Stimulated activated CD4-positive, alpha-beta T cell treated with anti-CD3 and anti-CD28 coated beads, Interleukin-15, amount 100 ng/mL, for 1 hour (primary cell): ENCODE measurements at regions not wholly inside any gene's neighbourhood (a gene's known extent, or its start where the extent isn't known, plus 50 kb on each side); places are given as distances from the start of the nearest gene placed in this dataset.
"Not testable (repeated sequence)": the region's sequence is repeated elsewhere in the genome, so short reads cannot be mapped to it uniquely, and the experiment has no call there.

Source experiments
- DNase-seq, 2 donors: peaks; one replicate each; pipeline ENCODE4 v3.0.0-alpha.2; 2020; ENCODE audit warnings: low read depth in 1 of 2, low spot score in 1 of 2

- DNase-seq: no peak
These were observed 1165.6 kb upstream of the SEMA6A start for GRCh38 chr5:117740268-117740667.

GRCh38 chr5:117738571-117738970, 1163.9 kb upstream of the SEMA6A start:
- DNase-seq: no peak

GRCh38 chr5:117736698-117737097, 1162.1 kb upstream of the SEMA6A start:
- DNase-seq: no peak

- no peak for DNase-seq
These were observed 1159.4 kb upstream of the SEMA6A start for GRCh38 chr5:117734056-117734455.

DNA sequence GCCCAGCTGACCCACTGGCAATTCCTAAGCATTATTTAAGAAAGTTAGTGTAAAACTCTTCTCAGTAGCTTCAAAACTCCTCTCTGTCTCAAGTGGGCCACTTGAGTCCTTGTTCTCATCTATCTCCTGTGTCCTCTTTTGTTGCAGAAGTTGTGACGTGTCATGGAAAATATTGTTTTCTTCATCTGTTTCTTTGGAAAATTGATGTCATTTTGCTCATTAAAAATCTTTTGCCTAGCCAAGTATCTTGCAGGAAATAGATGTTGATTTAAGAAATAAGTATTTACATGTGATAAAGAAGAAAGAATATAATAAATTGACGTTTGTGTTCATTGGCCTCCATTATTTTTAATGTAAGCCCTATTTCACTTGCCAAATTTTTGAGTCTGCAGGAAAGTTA, 1158.4 kb upstream of the SEMA6A start:
- DNase-seq: no peak

- DNase-seq: no peak
These were observed 1157.6 kb upstream of the SEMA6A start for GRCh38 chr5:117732264-117732663.

DNA sequence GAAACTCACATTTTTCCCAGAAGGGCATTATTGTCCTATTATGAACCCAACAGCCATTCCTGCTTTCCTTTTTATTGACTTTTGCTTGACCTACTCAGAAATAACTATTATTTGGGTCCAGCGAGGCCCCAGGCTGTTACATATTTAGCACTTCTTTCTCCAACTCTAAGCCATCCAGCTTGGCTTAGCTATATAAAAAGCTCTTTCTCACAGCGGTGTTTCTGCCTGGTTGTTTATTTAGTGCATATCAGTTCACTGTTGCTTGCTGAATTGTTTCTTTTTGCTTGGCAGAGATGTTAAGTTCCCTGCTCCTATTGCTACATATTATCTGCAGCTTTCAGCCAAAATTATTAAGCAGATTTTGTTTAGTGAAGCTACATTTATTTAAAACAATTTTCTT, 1156.8 kb upstream of the SEMA6A start:
- DNase-seq: no peak

- DNase-seq: not testable (repeated sequence)
These were observed 1146.2 kb upstream of the SEMA6A start for GRCh38 chr5:117720784-117721183.

GRCh38 chr5:117719413-117719812, 1144.8 kb upstream of the SEMA6A start:
- no peak for DNase-seq

- no peak for DNase-seq
These were observed 1139.1 kb upstream of the SEMA6A start for GRCh38 chr5:117713585-117714198.

- no peak for DNase-seq
These were observed 1126.4 kb upstream of the SEMA6A start for GRCh38 chr5:117701062-117701461.

DNA sequence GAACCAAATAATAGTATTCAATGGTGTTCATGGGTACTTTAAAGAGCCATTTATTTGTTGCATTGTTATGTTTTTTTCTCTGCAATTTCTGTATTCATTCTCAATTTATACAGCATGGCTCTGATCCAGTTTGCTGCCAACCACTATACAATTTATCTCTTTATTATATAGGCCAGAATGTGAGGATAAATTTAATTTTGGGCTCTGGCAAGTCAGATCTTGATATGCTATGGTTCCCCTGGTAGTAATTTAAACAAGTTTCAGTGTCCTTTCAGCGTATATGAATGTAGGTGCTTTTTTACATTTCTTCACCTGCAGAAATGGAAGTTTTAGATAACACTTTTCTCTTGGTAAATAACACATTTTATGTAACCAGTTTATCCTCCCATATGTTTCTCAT, 1118.0 kb upstream of the SEMA6A start:
- DNase-seq: no peak

GRCh38 chr5:117691081-117691870, 1116.7 kb upstream of the SEMA6A start:
- DNase-seq: no peak

DNA sequence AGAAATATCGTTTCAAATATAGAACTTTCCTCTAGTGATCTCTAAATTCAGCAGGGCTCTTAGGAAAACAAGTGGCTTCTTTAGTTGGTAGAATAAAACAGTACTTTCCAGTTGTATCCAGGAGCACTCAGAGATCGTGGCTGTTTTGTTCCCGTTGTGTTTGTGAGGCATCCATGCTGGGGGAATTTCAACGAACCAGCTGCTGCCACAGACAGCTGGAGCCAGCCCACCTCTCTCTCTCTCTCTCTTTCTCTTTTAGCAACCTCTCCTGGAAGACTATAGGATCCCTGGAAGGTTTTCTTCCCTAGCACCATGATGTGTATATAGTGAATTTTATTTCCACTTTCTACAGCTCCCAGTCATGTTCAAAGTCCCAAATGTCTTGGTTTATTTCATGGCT, 1116.0 kb upstream of the SEMA6A start:
- DNase-seq: no peak

- no peak for DNase-seq
These were observed 1112.3 kb upstream of the SEMA6A start for GRCh38 chr5:117686926-117687325.

- no peak for DNase-seq
These were observed 1107.8 kb upstream of the SEMA6A start for GRCh38 chr5:117682416-117682815.

GRCh38 chr5:117681431-117682254, 1107.0 kb upstream of the SEMA6A start:
- DNase-seq: no peak

DNA sequence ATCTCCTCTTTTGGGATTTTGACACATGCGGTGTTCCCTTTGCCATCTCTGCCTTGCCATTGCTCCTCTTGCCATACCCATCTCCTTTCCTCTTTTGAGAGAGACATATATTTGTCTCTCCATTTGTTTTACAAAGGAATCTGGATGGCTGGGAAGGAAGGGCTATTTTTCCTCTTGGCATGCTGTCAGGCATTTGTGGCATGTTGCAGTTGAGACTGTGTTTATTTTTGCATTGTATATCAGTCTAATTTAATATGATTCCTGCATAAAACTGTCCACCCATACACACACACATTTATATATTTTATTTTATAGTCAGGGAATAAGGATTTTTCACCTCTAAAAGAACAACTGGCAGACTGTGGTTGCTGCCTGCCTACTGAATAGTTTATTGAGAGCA, 1105.8 kb upstream of the SEMA6A start:
- no peak for DNase-seq

DNA sequence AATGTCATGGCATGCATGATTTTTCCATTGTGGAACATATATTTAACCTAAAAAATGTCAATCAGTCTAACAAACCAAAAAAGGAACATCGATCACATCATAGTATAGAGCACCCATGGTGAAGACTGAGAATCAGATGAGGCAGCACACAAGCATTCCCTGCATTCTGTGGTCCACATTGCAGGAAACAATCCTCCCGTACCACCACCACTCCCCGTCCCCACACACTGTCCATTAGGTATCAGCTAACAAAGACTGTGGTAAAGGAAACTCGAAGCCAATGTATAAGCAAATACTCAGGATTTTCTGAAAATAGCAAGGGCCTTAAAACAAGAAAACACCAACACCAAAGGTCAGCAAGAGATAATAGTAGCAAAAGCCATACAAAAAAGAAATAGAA, 1104.4 kb upstream of the SEMA6A start:
- no peak for DNase-seq

DNA sequence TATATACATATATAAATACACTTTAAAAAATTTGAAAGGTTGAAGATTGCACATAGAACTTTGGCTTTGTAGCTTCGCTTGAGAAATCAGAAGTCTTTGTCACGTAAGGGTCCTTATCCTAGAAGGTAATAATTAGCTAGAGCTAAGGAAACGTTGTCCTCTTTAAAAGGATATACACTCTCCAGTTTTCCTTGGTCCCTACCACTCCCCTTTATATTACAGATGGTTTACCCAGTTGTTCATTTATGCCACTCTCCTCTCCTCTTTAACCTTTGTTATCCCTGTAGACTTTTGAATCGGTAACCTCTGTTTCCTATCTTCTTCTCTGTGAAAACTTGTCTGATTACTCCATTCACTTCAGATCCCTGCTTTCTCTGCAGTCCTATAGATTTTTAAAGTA, 1101.0 kb upstream of the SEMA6A start:
- no peak for DNase-seq

- no peak for DNase-seq
These were observed 1096.9 kb upstream of the SEMA6A start for GRCh38 chr5:117671551-117671950.

GRCh38 chr5:117667105-117667504, 1092.5 kb upstream of the SEMA6A start:
- DNase-seq: no peak
